ENCODE measurements at regions not wholly inside any gene's neighbourhood (a gene's known extent, or its start where the extent isn't known, plus 50 kb on each side); places are given as distances from the start of the nearest gene placed in this dataset.
"Not testable (repeated sequence)": the region's sequence is repeated elsewhere in the genome, so short reads cannot be mapped to it uniquely, and the experiment has no call there.

- H3K36me3 Mint-ChIP-seq, H3K4me3 Mint-ChIP-seq, H3K27me3 Mint-ChIP-seq, H3K27ac Mint-ChIP-seq, H3K9me3 Mint-ChIP-seq: not testable (repeated sequence)
- H3K4me1 Mint-ChIP-seq, result peaks cover 8 to 17% (median 8%) of the 10 kb centered on the region in 3 donors
These were observed 64.8 kb downstream of the B4GALT7 start for GRCh38 chr5:177664737-177665136.

- not testable (repeated sequence) for H3K4me3 Mint-ChIP-seq, H3K9me3 Mint-ChIP-seq
These were observed 65.2 kb downstream of the B4GALT7 start for GRCh38 chr5:177665172-177665571.

GRCh38 chr5:177665960-177666359 is 66.0 kb downstream of the B4GALT7 start:
- H3K4me1 Mint-ChIP-seq, result peaks cover 10 to 17% (median 13%) of the 10 kb centered on the region in 3 donors
- H3K9me3 Mint-ChIP-seq, H3K27me3 Mint-ChIP-seq, H3K36me3 Mint-ChIP-seq, H3K27ac Mint-ChIP-seq: not testable (repeated sequence)
- peak overlapping the region in 1 of 4 donors; percentile 5 for H3K4me3 Mint-ChIP-seq

More at GRCh38 chr5:177665172-177665571, 65.2 kb downstream of the B4GALT7 start:
- H3K27me3 Mint-ChIP-seq, H3K36me3 Mint-ChIP-seq, H3K27ac Mint-ChIP-seq: not testable (repeated sequence)
- H3K4me1 Mint-ChIP-seq, result peaks cover 10 to 17% (median 11%) of the 10 kb centered on the region in 3 donors

- not testable (repeated sequence) for H3K36me3 Mint-ChIP-seq, H3K27me3 Mint-ChIP-seq, H3K27ac Mint-ChIP-seq, H3K9me3 Mint-ChIP-seq, H3K4me3 Mint-ChIP-seq
- peaks cover 7 to 11% (median 9%) of the 10 kb centered on the region in 3 donors for H3K4me1 Mint-ChIP-seq
These were observed 71.3 kb downstream of the B4GALT7 start for GRCh38 chr5:177671035-177671754.

- not testable (repeated sequence) for H3K27me3 Mint-ChIP-seq, H3K36me3 Mint-ChIP-seq, H3K9me3 Mint-ChIP-seq
- Mint-ChIP-seq H3K27ac (peak overlapping the region in 2 of 3 donors; percentile 63 to 88), H3K4me3 (peak overlapping the region in 1 of 4 donors; percentile 75), H3K4me1 (peaks cover 7 to 10% (median 9%) of the 10 kb centered on the region in 3 donors)
These were observed 72.1 kb downstream of the B4GALT7 start for GRCh38 chr5:177671755-177672690.
